ENCODE measurements at regions not wholly inside any gene's neighbourhood (a gene's known extent, or its start where the extent isn't known, plus 50 kb on each side); places are given as distances from the start of the nearest gene placed in this dataset.

- Histone ChIP-seq H3K9ac (ENCODE audit: extremely low read depth, insufficient read length, low read length) (no peak overlapping the region), H3K23ac (ENCODE audit: insufficient read length, low read depth, low read length) (no peak overlapping the region)
Observed at GRCh38 chr14:62101189-62101588, 339.0 kb downstream of the SNAPC1 start.

More at GRCh38 chr14:62101189-62101588, 339.0 kb downstream of the SNAPC1 start:
- H3K27me3 ChIP-seq (ENCODE audit: insufficient read depth, low read length): no peaks in the 10 kb centered on the region
- no peak overlapping the region for H4K8ac ChIP-seq (replicated peaks; ENCODE audit: insufficient read length, low read depth, low read length)
- TF ChIP-seq CTCF (conservative IDR thresholded peaks at IDR 0.05): no peak
- H3K4me2 ChIP-seq (ENCODE audit: insufficient read depth, insufficient read length, low read length): no peak overlapping the region
- H4K91ac ChIP-seq (ENCODE audit: insufficient read length, low read depth, low read length): no peak overlapping the region
- H2AK5ac ChIP-seq (ENCODE audit: insufficient read length, low read length): no peak overlapping the region
- H3T11ph ChIP-seq (ENCODE audit: low read length): no peak overlapping the region
- H4K20me1 ChIP-seq (ENCODE audit: control insufficient read depth, insufficient read depth, insufficient read length): no peaks in the 10 kb centered on the region
- Mint-ChIP-seq H3K27me3 (ENCODE audit: low read depth) (peaks cover 2% of the 10 kb centered on the region; the same call in 1 of the 2 replicates), H3K27ac (no peak overlapping the region), H3K4me1 (no peaks in the 10 kb centered on the region), H3K4me3 (no peak overlapping the region), H3K36me3 (ENCODE audit: insufficient read depth in 1 of 3, low read depth in 3 of 3) (no peaks in the 10 kb centered on the region), H3K9me3 (no peaks in the 10 kb centered on the region)
- no peaks in the 10 kb centered on the region for H3K4me1 ChIP-seq (ENCODE audit: insufficient read depth, low read length)
- H3K18ac ChIP-seq (ENCODE audit: insufficient read length, low read depth, low read length): no peak overlapping the region
- no peak overlapping the region for H2BK120ac ChIP-seq (ENCODE audit: low read depth, low read length, poor library complexity, severe bottlenecking)
- WGBS (ENCODE audit: extremely low coverage, insufficient read length, low lambda C conversion rate): 100% methylated on average over 1 of the region's 1 CpG
- H3K27ac ChIP-seq (ENCODE audit: insufficient read length, low read depth, low read length): no peak overlapping the region
- no peak overlapping the region for H2AFZ ChIP-seq (ENCODE audit: low read length)
- H3K79me2 ChIP-seq (ENCODE audit: insufficient read depth, low read length): no peaks in the 10 kb centered on the region
- H4K5ac ChIP-seq (ENCODE audit: insufficient read length, low read depth, low read length): no peak overlapping the region
- no peak overlapping the region for H3K56ac ChIP-seq (ENCODE audit: insufficient read length, low read depth, low read length)
- H3K79me1 ChIP-seq (ENCODE audit: insufficient read depth, low read depth, low read length, poor library complexity, severe bottlenecking): no peaks in the 10 kb centered on the region
- no peak overlapping the region for H3K14ac ChIP-seq (ENCODE audit: insufficient read depth, low read length)
- no peak overlapping the region for H3K4ac ChIP-seq (ENCODE audit: low read depth, low read length)
- no peak overlapping the region for H2BK15ac ChIP-seq (ENCODE audit: low read depth, low read length)
- no peaks in the 10 kb centered on the region for H3K9me3 ChIP-seq (ENCODE audit: control insufficient read depth, low read depth, low read length)
- no peak for DNase-seq
- no peak overlapping the region for H2BK20ac ChIP-seq (ENCODE audit: low read depth, low read length, poor library complexity, severe bottlenecking)
- H2BK5ac ChIP-seq (ENCODE audit: insufficient read length, low read length): no peak overlapping the region
- no peaks in the 10 kb centered on the region for H3K23me2 ChIP-seq (ENCODE audit: insufficient read length, low read depth, low read length, poor library complexity, severe bottlenecking)
- no peak overlapping the region for H2BK12ac ChIP-seq (ENCODE audit: insufficient read length, low read depth, low read length)

Data from H9 (cell line).